CD4-positive, alpha-beta T cell treated with Interleukin-21 for 1 hour (primary cell): ENCODE measurements at regions not wholly inside any gene's neighbourhood (a gene's known extent, or its start where the extent isn't known, plus 50 kb on each side); places are given as distances from the start of the nearest gene placed in this dataset.

Experiments
- DNase-seq: peaks from one replicate; pipeline ENCODE4 v3.0.0-alpha.2; 2020

DNA sequence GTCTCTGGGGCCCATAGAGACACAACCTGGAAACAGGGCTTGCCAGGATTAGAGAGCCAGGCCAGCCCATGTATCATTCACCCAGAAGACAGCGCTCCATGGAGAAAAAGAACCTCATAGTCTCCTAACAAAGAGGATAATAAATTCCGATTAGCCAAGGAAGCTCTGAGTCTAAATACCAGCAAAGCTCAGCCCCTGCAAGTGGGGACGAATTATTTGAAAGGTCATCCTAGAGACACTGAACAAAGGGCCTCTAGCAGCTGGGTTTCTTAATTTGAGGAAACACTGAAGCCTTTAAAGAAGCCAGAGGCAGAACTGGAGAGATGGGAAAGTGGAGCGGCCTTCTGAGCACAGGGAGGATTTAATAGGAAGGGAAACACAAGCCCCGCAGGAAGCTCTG lies 287.1 kb upstream of the ZNF462 start:
- DNase-seq: no peak

DNA sequence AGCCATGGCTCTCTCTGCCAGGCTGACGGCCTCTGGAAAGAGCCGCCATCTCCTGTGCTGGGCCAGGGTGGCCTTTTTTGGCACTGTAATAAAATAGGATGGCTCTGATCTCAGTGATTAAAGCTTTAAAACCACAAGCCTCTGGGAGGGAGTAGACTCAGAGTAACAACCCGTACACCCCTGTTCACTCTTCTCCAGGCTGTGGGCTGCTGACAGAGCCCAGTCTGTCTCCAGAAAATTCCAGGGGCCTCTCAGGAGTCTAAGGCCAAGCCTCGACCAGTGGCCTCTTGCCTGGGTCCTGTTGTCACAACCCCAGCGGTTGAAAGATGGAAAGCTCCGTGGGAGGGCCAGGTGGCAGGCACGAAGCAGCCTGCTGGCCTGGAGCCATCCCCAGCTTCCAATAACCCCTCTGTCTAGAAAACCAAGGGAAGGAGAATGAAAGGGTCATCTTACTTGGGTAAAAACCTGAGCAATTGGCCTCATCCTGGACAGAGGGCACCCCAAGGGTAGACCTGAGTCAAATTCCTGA lies 286.7 kb upstream of the ZNF462 start:
- no peak for DNase-seq

DNA sequence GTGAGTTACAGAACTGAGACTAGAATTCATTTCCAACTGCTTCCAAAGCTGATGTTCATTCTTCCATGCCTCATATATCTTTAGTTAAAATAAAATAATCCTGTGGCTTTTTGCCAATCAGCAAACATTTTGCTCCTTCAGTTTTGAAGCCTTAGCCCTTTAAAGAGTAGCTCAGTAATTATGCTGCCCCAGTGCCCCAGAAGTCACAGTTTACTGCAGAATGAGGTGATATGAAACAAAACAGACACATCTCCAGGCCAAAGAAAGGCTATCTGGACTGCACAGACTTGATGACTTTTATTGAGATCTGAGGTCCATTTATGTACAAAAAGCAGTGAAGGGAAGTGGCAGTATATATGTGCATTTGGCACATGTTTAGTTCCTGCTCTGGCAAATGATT lies 285.8 kb upstream of the ZNF462 start:
- no peak for DNase-seq

GRCh38 chr9:106580546-106580945 lies 282.4 kb upstream of the ZNF462 start:
- no peak for DNase-seq

DNA sequence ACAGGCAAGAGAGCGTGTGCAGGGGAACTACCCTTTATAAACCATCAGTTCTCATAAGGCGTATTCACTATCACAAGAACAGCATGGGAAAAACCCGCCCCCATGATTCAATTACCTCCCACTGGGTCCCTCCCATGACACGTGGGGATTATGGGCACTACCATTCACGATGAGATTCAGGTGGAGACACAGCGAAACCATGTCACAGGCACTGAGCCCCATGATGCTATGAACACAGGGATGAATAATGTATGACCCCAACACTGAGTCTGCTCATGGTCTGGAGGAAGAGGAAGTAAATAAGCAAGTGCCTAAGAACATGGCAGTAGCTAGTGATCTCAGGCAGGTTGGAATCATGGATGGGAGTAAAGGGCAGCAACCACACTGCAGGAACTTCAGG lies 281.0 kb upstream of the ZNF462 start:
- no peak for DNase-seq

GRCh38 chr9:106583751-106584150 lies 279.2 kb upstream of the ZNF462 start:
- DNase-seq: no peak

DNA sequence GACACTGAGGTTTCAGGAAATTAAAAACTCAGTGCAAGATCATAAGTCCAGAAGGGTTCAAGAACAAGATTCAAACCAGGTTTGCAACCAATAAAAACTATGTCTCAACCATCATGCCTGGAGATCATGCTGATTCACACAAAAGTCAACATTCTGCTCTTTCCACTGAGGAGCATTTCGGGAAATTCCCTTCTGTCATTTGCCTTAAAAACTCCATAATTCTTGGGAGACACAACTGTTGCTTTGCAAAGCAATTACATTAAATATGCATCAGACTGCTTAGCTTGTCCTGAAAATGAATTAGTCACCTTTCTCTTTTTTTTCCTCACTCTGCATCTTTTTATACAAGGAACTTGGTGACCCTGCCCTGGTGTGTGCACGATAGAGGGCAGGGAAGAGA lies 275.9 kb upstream of the ZNF462 start:
- no peak for DNase-seq

GRCh38 chr9:106588626-106589025 lies 274.3 kb upstream of the ZNF462 start:
- DNase-seq: no peak

GRCh38 chr9:106590759-106591505 lies 272.0 kb upstream of the ZNF462 start:
- no peak for DNase-seq

- no peak for DNase-seq
Observed at GRCh38 chr9:106593201-106593600, 269.8 kb upstream of the ZNF462 start.

GRCh38 chr9:106596984-106597383 lies 266.0 kb upstream of the ZNF462 start:
- no peak for DNase-seq

DNA sequence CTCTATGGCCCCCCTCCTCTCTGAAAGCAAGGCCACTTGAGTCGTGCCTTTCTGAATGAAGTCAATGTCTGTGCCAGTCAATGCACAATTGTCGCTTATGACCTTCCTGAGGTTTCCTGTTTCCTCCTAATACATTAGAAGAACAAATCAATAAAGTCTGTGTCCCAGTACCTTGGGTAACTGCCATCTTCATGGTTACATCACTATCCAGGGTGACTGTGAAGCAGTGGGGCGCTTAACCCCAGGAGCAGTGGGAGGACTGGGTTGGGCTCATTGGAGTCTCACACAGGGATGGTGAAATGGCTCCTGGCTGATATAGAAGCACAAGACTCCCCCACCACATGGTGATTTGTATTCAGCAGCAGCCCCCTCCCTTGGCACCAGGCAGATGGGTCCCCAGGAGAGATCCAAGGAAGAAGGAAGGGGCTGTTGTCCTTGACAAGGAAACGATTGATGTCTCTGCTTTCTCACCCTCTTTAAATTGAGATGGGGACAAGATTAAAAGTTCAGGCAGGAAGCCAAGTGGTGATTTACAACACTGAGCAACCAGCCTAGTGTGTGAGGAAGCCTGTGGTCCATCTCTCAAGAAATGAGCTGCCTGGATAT lies 261.9 kb upstream of the ZNF462 start:
- DNase-seq: no peak

DNA sequence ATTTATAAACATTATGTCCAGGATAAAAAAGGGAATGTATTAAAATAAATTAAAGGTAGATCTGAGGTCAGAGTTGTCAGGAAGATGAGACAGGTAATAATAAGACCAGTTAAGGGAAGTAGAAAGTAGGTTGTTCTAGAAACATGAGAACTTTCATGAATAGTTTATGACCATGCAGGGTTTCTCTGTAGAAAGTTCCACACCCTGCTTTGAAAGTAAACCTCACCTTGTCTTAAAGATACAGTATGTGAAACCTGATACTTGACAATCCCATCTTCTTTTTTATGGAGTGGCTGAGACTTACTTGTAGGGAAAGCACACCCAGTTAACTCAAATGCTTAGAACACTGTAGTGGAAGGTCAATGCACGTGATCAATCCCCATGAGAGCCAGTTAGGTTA lies 260.6 kb upstream of the ZNF462 start:
- no peak for DNase-seq

DNA sequence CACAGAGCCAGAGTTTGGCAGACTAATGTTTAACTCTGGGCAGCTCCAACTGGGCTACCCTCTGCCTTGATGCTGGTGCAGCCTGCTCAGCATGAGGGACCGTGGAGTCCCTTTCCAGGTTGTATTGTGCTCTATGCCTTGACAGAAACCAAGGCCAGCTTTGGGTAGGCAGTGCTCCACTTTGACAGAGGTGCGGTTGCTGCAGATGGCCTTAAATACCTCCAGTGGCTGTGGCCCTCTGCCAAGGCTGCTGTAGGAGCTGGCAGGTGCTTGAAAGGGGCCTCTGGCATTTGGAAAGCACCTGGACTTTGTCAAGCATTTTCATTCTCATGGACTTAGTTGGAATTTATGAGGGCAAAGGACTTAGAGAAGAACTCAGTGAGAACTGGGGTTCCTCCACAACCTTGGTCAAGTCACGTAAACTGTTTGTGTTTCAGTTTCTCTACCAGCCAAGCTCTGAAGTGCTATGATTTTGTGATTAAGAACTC lies 249.7 kb upstream of the ZNF462 start:
- DNase-seq: no peak

DNA sequence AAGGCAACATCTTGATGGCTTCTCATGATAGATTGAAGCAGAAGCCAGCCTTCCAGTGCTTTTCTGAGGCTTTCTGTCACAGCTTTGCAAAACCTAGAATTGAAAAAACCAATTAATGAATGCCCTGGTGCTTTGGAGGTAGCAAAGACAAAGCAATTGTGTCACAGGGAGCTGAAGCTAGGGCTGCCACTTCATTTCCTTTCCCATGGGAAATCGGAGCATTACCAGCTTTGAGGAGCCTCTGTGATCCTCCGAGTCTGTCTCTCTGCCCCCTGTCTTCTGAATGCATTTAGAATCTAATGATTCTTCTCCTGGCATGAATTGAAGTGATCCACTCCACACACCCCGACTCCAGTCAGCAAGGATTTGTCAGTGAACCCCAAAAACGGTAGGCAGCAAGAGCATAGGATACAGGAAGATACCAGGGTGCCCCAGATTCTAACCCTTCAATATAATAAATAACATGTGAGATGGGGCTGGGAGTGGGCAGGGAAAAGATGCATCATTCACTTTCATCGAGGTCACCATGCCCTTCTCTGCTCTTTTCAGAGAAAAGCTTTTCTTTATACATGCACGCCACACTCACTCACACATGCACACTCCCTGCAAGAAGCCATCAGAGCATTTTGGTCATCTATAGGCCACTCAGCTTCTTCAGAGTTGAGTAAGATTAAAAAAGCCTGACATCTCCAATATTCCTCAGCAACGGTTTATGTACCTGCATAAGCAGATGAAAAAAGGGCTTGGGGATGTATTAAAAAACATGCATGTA lies 247.7 kb upstream of the ZNF462 start:
- no peak for DNase-seq

- no peak for DNase-seq
Observed at GRCh38 chr9:106616026-106616425, 246.9 kb upstream of the ZNF462 start.

DNA sequence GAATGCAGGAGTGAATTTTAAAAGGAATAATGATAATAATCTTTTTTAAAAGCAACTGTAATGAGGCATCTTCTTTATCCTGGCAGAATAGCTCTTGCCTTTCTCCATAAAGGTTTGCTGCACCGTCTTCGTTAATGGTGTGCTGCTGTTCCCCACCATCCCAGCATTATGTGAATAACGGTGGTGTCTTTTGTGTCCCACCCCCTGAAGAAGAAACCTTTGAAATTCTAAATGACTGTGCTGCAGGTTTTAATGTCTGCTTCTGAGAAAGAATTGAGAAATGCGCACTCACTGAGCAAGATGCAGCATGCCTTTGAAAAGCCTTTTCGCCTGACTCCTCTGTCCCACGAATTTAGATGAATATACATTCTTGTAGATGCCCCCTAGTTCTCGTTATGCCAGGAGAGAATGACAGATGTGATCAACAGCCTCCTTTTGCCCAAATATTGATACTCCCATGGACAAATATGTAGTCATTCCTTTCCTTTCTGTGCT lies 246.1 kb upstream of the ZNF462 start:
- DNase-seq: no peak

GRCh38 chr9:106619211-106619610 lies 243.8 kb upstream of the ZNF462 start:
- DNase-seq: no peak

DNA sequence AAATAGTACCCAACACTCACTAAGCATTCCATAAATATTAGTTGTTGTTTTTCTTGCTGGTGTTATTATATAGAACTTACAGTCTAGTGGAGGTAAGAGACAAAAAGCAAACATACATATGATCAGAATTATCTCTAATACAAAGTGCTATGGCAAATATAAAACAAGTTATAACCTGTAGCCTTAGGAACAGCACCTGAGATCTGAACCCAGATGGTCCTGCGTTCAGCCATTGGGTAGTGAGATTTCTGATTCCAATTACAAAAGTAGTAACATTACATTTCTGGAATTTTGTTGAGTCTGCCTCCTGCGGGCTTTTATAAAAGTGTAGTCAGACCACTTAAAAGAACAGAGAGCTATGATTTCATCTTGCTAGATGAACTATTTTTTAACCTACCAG lies 242.9 kb upstream of the ZNF462 start:
- no peak for DNase-seq

GRCh38 chr9:106620866-106621265 lies 242.1 kb upstream of the ZNF462 start:
- no peak for DNase-seq

- DNase-seq: no peak
Observed at GRCh38 chr9:106621313-106622163, 241.4 kb upstream of the ZNF462 start.

GRCh38 chr9:106622164-106622487 lies 240.8 kb upstream of the ZNF462 start:
- DNase-seq: no peak

- no peak for DNase-seq
Observed at GRCh38 chr9:106623558-106623957, 239.4 kb upstream of the ZNF462 start.
